Esophagus (tissue), 2 donors: ENCODE measurements at regions not wholly inside any gene's neighbourhood (a gene's known extent, or its start where the extent isn't known, plus 50 kb on each side); places are given as distances from the start of the nearest gene placed in this dataset.

Experiments used
- H3K27ac ChIP-seq, 2 donors: one replicate each; pipeline ENCODE4 v1.5.1; 2013; ENCODE audit warnings: low read depth in 2 of 2, mild to moderate bottlenecking in 2 of 2, inconsistent platforms in 1 of 2, low read length in 1 of 2, moderate library complexity in 1 of 2
- H3K27me3 ChIP-seq, 2 donors: one replicate each; pipeline ENCODE4 v1.6.1; 2013; ENCODE audit warnings: low read length in 2 of 2, control low read depth in 1 of 2, mild to moderate bottlenecking in 1 of 2; ENCODE audit not compliant: insufficient read depth in 2 of 2, control insufficient read depth in 1 of 2
- H3K36me3 ChIP-seq, 2 donors: one replicate each; pipeline ENCODE4 v1.6.1; 2013; ENCODE audit warnings: low read length in 1 of 2; ENCODE audit not compliant: control insufficient read depth in 2 of 2, insufficient read depth in 2 of 2
- H3K4me1 ChIP-seq, 2 donors: one replicate each; pipeline ENCODE4 v1.6.1; 2013; ENCODE audit warnings: low read length in 1 of 2; ENCODE audit not compliant: control insufficient read depth in 2 of 2, insufficient read depth in 2 of 2
- H3K4me3 ChIP-seq, 2 donors: one replicate each; pipeline ENCODE4 v1.5.1; 2013; ENCODE audit warnings: low read length in 2 of 2, mild to moderate bottlenecking in 2 of 2, low read depth in 1 of 2, moderate library complexity in 1 of 2
- H3K9me3 ChIP-seq, 2 donors: one replicate each; pipeline ENCODE4 v1.6.1; 2013; ENCODE audit warnings: mild to moderate bottlenecking in 2 of 2, low read depth in 1 of 2, low read length in 1 of 2, moderate library complexity in 1 of 2; ENCODE audit not compliant: control insufficient read depth in 2 of 2, insufficient read depth in 1 of 2
- WGBS, 2 donors: extraction: QIAGEN DNeasy Blood & Tissue Kit; methylation state at CpG; one replicate each; pipeline ENCODE4 v1.1.7; 2013; 5-methylcytosine and 5-hydroxymethylcytosine counted together
- donor health status: healthy with polysubstance abuse.
- donor health status: Bipolar disorder and iron deficiency.

DNA sequence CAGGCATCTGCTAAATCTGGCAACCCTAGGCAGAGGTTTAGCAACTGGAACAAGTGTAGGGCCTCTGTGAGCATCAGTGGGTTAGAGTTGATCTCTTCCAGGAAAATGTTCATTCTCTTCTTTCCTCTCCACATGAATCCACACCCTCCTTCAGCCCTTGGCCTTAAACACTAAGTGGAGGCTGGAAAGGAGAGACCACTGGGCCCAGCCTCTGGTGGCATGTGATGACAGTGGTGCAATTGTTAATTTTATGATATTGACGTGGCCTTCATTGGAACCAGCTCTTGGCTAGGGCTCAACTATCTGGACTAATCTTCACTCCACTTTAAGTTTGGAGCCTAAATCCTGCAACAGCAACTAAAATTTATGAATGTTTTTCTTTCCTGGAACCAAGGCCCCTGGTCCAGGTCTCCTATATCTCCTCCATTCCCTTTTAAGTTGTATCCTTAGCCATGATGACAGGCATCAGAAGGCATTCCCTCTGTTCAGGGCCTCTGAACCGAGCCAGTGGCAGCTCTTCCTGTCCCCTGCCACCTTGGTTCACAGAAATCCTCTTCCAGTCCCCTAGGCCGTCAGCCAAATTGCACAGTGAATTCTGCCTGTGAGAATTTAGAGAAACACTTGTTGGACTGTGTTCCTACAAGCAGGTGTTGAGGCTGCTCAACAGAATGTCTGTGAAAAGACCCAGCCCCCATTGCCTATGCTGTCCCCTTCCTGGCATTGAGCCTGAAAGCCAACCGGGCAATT lies 132.2 kb downstream of the PSMG1 start:
- peaks cover 7 to 12% of the 10 kb centered on the region in 2 donors for H3K4me1 ChIP-seq
- H3K4me3 ChIP-seq = no peak overlapping the region
- 43 to 45% methylated on average over 4 of the region's 4 CpGs for WGBS, 2 donors
- H3K9me3 ChIP-seq = no peaks in the 10 kb centered on the region
- H3K27me3 ChIP-seq = no peaks in the 10 kb centered on the region
- no peaks in the 10 kb centered on the region for H3K36me3 ChIP-seq
- H3K27ac ChIP-seq = peak overlapping the region in 1 of 2 donors; percentile 45

DNA sequence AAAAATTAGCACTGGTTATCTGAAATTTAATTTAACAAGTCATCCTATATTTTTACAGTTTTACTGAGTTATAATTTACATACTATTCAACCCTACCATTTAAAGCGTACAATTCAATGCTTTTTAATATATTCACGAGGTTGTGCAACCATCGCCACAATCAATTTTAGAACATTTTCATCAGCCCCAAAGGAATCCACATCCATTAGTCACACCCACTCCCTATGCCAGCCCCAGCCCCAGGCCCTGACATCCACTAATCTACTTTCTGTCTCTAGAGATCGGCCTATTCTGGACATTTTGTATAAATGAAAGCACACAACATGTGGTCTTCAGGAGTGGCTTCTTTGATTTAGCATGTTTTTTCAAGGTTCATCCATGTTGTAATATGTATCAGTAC lies 134.7 kb downstream of the PSMG1 start:
- H3K27ac ChIP-seq = no peak overlapping the region
- 61 to 80% methylated on average over 4 of the region's 4 CpGs for WGBS, 2 donors
- H3K9me3 ChIP-seq = no peaks in the 10 kb centered on the region
- peaks cover 7 to 8% of the 10 kb centered on the region in 2 donors for H3K4me1 ChIP-seq
- no peak overlapping the region for H3K4me3 ChIP-seq
- no peaks in the 10 kb centered on the region for H3K36me3 ChIP-seq
- H3K27me3 ChIP-seq = no peaks in the 10 kb centered on the region

DNA sequence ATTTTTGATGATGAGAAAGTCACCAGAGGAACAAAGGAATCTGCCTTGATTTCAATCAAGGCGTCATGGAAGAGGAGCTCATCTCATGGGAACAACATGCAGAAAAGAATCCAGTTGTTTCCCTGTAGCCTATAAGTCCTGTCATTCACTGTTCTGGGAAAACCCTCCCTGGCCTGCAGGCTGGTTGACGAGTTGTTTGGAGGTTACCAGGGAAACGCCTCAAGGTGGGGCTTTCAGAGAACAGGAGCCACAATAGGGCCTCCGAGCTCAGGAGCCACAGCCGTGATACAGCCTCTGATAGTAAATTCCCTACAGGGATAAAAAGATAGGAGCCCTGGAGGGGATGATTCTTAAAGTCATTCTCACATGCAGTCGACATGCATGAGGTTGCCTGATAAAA lies 135.2 kb downstream of the PSMG1 start:
- Histone ChIP-seq H3K27ac (peak overlapping the region in 1 of 2 donors; percentile 18), H3K9me3 (no peaks in the 10 kb centered on the region), H3K36me3 (no peaks in the 10 kb centered on the region), H3K4me3 (no peak overlapping the region), H3K4me1 (peaks cover 5 to 7% of the 10 kb centered on the region in 2 donors), H3K27me3 (no peaks in the 10 kb centered on the region)
- 30 to 31% methylated on average over 6 of the region's 6 CpGs for WGBS, 2 donors

DNA sequence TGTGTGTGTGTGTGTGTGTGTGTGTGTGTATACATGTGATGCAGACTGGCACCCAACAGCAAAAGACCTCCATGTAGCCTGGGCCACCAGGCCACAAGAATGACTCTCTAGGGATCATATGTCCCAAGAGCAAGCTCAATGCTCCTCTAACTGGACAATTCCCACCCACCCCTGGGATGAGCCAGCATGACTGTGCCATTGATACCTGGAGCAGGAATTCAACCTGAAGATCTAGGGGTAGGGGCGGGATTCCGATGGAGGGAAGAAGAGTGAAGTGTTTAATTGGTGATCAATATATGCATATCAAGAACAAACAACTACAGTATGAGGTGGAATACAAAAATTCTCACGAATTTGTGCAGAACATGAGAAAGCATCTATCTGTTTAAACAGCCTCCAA lies 136.2 kb downstream of the PSMG1 start:
- Histone ChIP-seq H3K4me3 (no peak overlapping the region), H3K9me3 (no peaks in the 10 kb centered on the region), H3K27ac (no peak overlapping the region), H3K4me1 (peaks cover 5 to 7% of the 10 kb centered on the region in 2 donors), H3K36me3 (no peaks in the 10 kb centered on the region), H3K27me3 (no peaks in the 10 kb centered on the region)
- WGBS, 2 donors = 80 to 88% methylated on average over 3 of the region's 3 CpGs

GRCh38 chr21:39046236-39046916 lies 136.9 kb downstream of the PSMG1 start:
- 74 to 81% methylated on average over 9 of the region's 9 CpGs for whole genome bisulfite sequencing, 2 donors
- no peak overlapping the region for H3K4me3 ChIP-seq
- H3K36me3 ChIP-seq = no peaks in the 10 kb centered on the region
- no peaks in the 10 kb centered on the region for H3K9me3 ChIP-seq
- H3K27ac ChIP-seq = no peak overlapping the region
- H3K4me1 ChIP-seq = peaks cover 3 to 7% of the 10 kb centered on the region in 2 donors
- no peaks in the 10 kb centered on the region for H3K27me3 ChIP-seq

GRCh38 chr21:39041816-39042215 lies 141.4 kb downstream of the PSMG1 start:
- Histone ChIP-seq H3K27ac (no peak overlapping the region), H3K4me3 (no peak overlapping the region), H3K27me3 (no peaks in the 10 kb centered on the region), H3K36me3 (no peaks in the 10 kb centered on the region), H3K9me3 (no peaks in the 10 kb centered on the region), H3K4me1 (peaks cover 3 to 5% of the 10 kb centered on the region in 2 donors)
- WGBS, 2 donors = 76 to 84% methylated on average over 4 of the region's 4 CpGs

GRCh38 chr21:39040494-39041110 lies 142.6 kb downstream of the PSMG1 start:
- 69 to 70% methylated on average over 5 of the region's 5 CpGs for WGBS, 2 donors
- no peak overlapping the region for H3K4me3 ChIP-seq
- no peaks in the 10 kb centered on the region for H3K36me3 ChIP-seq
- H3K4me1 ChIP-seq = no peaks in the 10 kb centered on the region
- H3K27me3 ChIP-seq = no peaks in the 10 kb centered on the region
- peak overlapping the region in 1 of 2 donors; percentile 38 for H3K27ac ChIP-seq
- no peaks in the 10 kb centered on the region for H3K9me3 ChIP-seq

- no peaks in the 10 kb centered on the region for H3K36me3 ChIP-seq
- 87 to 88% methylated on average over 11 of the region's 11 CpGs for WGBS, 2 donors
- H3K27ac ChIP-seq = no peak overlapping the region
- H3K4me3 ChIP-seq = no peak overlapping the region
- no peaks in the 10 kb centered on the region for H3K9me3 ChIP-seq
- H3K27me3 ChIP-seq = no peaks in the 10 kb centered on the region
- peaks cover 0 to 6% of the 10 kb centered on the region in 2 donors for H3K4me1 ChIP-seq
Measured at GRCh38 chr21:39037807-39038405, 145.3 kb downstream of the PSMG1 start.

- 66 to 79% methylated on average over 8 of the region's 8 CpGs for WGBS, 2 donors
- Histone ChIP-seq H3K4me3 (no peak overlapping the region), H3K4me1 (peaks cover 0 to 6% of the 10 kb centered on the region in 2 donors), H3K36me3 (no peaks in the 10 kb centered on the region), H3K27me3 (no peaks in the 10 kb centered on the region), H3K27ac (no peak overlapping the region), H3K9me3 (no peaks in the 10 kb centered on the region)
Measured at GRCh38 chr21:39036581-39036980, 146.7 kb downstream of the PSMG1 start.
